ENCODE measurements at regions not wholly inside any gene's neighbourhood (a gene's known extent, or its start where the extent isn't known, plus 50 kb on each side); places are given as distances from the start of the nearest gene placed in this dataset.

DNA sequence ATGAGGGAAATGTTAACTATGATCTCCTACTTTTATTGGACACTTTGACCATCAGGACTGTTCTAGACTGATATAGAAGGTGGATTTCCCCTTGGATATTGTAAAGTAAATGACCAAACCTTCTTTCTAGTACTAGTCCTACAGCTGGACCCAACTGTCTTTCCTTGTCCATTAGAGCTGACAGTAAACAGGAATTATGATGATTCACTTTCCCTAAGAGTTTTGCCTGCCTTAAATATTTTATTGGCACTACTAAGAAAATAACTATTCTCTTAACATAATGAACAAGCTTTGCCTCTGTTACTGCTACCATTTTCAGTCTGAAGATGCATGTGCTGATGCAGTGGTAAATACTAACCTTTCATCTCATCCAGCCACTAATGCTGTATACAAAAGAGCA, 915.4 kb downstream of the CENPC start:
- Histone ChIP-seq H3K9ac (ENCODE audit: control insufficient read depth, extremely low read depth, insufficient read depth, low read length) (no peak overlapping the region), H4K20me1 (ENCODE audit: control insufficient read depth, extremely low read depth, insufficient read depth, low read length) (no peaks in the 10 kb centered on the region), H3K79me2 (ENCODE audit: control insufficient read depth, insufficient read depth, low read length) (no peaks in the 10 kb centered on the region), H3K27ac (ENCODE audit: control insufficient read depth, insufficient read depth, low read length) (no peak overlapping the region), H3K27me3 (ENCODE audit: control insufficient read depth, extremely low read depth, insufficient read depth, low read length) (no peaks in the 10 kb centered on the region), H2AFZ (ENCODE audit: control insufficient read depth, low read length) (no peak overlapping the region), H3K9me1 (ENCODE audit: control insufficient read depth, extremely low read depth, insufficient read depth, low read length) (no peaks in the 10 kb centered on the region), H3K4me1 (ENCODE audit: control insufficient read depth, extremely low read depth, insufficient read depth, low read length) (no peaks in the 10 kb centered on the region), H3K9me3 (ENCODE audit: control insufficient read depth, low read depth, low read length) (no peaks in the 10 kb centered on the region), H3K36me3 (ENCODE audit: control insufficient read depth in 2 of 2, extremely low read depth in 1 of 2, insufficient read depth in 2 of 2, low read length in 2 of 2) (no peaks in the 10 kb centered on the region), H3K4me2 (ENCODE audit: control insufficient read depth, extremely low read depth, insufficient read depth, low read depth, low read length) (no peak overlapping the region), H3K4me3 (ENCODE audit: control insufficient read depth in 2 of 3, extremely low read depth in 1 of 3, insufficient read depth in 2 of 3, low read depth in 1 of 3, low read length in 3 of 3) (no peak overlapping the region)
- no peak for TF ChIP-seq EZH2 (IDR thresholded peaks at IDR 0.05; ENCODE audit: low read length)
- TF ChIP-seq, protein P1, sequence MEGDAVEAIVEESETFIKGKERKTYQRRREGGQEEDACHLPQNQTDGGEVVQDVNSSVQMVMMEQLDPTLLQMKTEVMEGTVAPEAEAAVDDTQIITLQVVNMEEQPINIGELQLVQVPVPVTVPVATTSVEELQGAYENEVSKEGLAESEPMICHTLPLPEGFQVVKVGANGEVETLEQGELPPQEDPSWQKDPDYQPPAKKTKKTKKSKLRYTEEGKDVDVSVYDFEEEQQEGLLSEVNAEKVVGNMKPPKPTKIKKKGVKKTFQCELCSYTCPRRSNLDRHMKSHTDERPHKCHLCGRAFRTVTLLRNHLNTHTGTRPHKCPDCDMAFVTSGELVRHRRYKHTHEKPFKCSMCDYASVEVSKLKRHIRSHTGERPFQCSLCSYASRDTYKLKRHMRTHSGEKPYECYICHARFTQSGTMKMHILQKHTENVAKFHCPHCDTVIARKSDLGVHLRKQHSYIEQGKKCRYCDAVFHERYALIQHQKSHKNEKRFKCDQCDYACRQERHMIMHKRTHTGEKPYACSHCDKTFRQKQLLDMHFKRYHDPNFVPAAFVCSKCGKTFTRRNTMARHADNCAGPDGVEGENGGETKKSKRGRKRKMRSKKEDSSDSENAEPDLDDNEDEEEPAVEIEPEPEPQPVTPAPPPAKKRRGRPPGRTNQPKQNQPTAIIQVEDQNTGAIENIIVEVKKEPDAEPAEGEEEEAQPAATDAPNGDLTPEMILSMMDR (optimal IDR thresholded peaks at IDR 0.05 in 1 of 3, IDR thresholded peaks at IDR 0.05 in 1 of 3, conservative IDR thresholded peaks at IDR 0.05 in 1 of 3; ENCODE audit: extremely low read depth in 1 of 3, insufficient read depth in 2 of 3, low read length in 3 of 3): no peak
- no peak for FAIRE-seq
- dilution Hi-C loops (cut with MboI; ENCODE audit: extremely low pct_ligation_motif_present, low sequenced_read_pairs): no loop called here
- DNase-seq (ENCODE audit: low read depth, low spot score): no peak

DNA sequence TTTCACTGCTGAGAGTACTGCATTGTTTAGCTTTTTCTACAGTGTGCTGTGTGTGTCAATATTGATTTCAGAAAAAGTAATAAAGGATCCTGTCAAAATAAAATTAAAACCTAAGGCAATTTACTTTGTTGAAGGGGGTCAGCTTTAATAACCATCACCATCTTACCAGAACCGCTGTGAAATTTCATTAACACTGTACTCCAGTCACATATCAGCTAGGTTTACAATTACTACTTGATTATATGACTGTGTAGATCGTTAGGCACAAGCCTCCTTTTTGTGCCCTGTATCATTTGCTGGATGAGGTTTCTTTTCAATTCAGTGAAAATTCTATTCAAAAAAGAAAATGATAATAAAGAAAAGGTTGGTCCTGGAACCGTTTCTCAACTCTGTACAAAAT, 917.2 kb downstream of the CENPC start:
- Histone ChIP-seq H2AFZ (ENCODE audit: control insufficient read depth, low read length) (no peak overlapping the region), H3K27ac (ENCODE audit: control insufficient read depth, insufficient read depth, low read length) (no peak overlapping the region), H3K27me3 (ENCODE audit: control insufficient read depth, extremely low read depth, insufficient read depth, low read length) (no peaks in the 10 kb centered on the region), H3K36me3 (ENCODE audit: control insufficient read depth in 2 of 2, extremely low read depth in 1 of 2, insufficient read depth in 2 of 2, low read length in 2 of 2) (no peaks in the 10 kb centered on the region), H3K9me1 (ENCODE audit: control insufficient read depth, extremely low read depth, insufficient read depth, low read length) (no peaks in the 10 kb centered on the region), H3K9me3 (ENCODE audit: control insufficient read depth, low read depth, low read length) (no peaks in the 10 kb centered on the region), H3K4me3 (ENCODE audit: control insufficient read depth in 2 of 3, extremely low read depth in 1 of 3, insufficient read depth in 2 of 3, low read depth in 1 of 3, low read length in 3 of 3) (no peak overlapping the region), H3K4me1 (ENCODE audit: control insufficient read depth, extremely low read depth, insufficient read depth, low read length) (no peaks in the 10 kb centered on the region), H3K79me2 (ENCODE audit: control insufficient read depth, insufficient read depth, low read length) (no peaks in the 10 kb centered on the region), H3K9ac (ENCODE audit: control insufficient read depth, extremely low read depth, insufficient read depth, low read length) (no peak overlapping the region), H3K4me2 (ENCODE audit: control insufficient read depth, extremely low read depth, insufficient read depth, low read depth, low read length) (no peak overlapping the region), H4K20me1 (ENCODE audit: control insufficient read depth, extremely low read depth, insufficient read depth, low read length) (no peaks in the 10 kb centered on the region)
- dilution Hi-C loops (cut with MboI; ENCODE audit: extremely low pct_ligation_motif_present, low sequenced_read_pairs): no loop called here
- TF ChIP-seq, protein P1 (optimal IDR thresholded peaks at IDR 0.05 in 1 of 3, IDR thresholded peaks at IDR 0.05 in 1 of 3, conservative IDR thresholded peaks at IDR 0.05 in 1 of 3; ENCODE audit: extremely low read depth in 1 of 3, insufficient read depth in 2 of 3, low read length in 3 of 3): no peak
- no peak for TF ChIP-seq EZH2 (IDR thresholded peaks at IDR 0.05; ENCODE audit: low read length)
- FAIRE-seq: no peak
- DNase-seq (ENCODE audit: low read depth, low spot score): no peak

Data from keratinocyte (primary cell).